ENCODE measurements at regions not wholly inside any gene's neighbourhood (a gene's known extent, or its start where the extent isn't known, plus 50 kb on each side); places are given as distances from the start of the nearest gene placed in this dataset.

DNA sequence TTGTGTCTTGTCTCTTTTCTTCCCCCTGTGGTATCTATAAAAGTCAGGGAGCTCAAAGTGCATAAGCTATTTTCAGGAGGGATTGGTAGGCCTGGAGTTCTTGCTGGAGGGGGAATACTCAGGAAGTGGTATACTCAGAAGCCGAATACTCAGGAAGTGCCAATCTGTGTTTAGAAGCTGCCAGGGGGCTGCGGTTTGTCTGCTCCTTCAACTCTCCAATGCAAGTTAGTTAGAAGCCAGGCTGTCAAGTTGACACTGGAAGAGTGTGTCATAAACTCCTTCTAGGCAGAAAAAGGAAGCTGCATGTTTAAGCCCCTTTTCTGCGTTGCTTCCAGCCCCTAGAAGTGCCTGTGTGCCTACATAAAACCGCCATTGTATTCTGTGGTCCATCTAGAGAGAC lies 366.5 kb downstream of the TAF11L14 start:
- TF ChIP-seq, protein P1, sequence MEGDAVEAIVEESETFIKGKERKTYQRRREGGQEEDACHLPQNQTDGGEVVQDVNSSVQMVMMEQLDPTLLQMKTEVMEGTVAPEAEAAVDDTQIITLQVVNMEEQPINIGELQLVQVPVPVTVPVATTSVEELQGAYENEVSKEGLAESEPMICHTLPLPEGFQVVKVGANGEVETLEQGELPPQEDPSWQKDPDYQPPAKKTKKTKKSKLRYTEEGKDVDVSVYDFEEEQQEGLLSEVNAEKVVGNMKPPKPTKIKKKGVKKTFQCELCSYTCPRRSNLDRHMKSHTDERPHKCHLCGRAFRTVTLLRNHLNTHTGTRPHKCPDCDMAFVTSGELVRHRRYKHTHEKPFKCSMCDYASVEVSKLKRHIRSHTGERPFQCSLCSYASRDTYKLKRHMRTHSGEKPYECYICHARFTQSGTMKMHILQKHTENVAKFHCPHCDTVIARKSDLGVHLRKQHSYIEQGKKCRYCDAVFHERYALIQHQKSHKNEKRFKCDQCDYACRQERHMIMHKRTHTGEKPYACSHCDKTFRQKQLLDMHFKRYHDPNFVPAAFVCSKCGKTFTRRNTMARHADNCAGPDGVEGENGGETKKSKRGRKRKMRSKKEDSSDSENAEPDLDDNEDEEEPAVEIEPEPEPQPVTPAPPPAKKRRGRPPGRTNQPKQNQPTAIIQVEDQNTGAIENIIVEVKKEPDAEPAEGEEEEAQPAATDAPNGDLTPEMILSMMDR (IDR thresholded peaks at IDR 0.05), result no peak
- TF ChIP-seq POLR2A (IDR thresholded peaks at IDR 0.05), result no peak

All from vagina (tissue), 2 donors.